ENCODE measurements at regions not wholly inside any gene's neighbourhood (a gene's known extent, or its start where the extent isn't known, plus 50 kb on each side); places are given as distances from the start of the nearest gene placed in this dataset.

GRCh38 chr1:4946343-4946742 lies 291.9 kb downstream of the AJAP1 start:
- Mint-ChIP-seq H3K36me3 (no peaks in the 10 kb centered on the region), H3K27me3 (ENCODE audit: low read depth in 3 of 3) (peaks cover 0 to 5% (median 3%) of the 10 kb centered on the region in 3 donors), H3K27ac (no peak overlapping the region), H3K4me1 (no peaks in the 10 kb centered on the region), H3K4me3 (no peak overlapping the region), H3K9me3 (peaks cover 5 to 18% (median 11%) of the 10 kb centered on the region in 7 donors)
- H4K20me1 ChIP-seq (ENCODE audit: insufficient read depth, low read length), result no peaks in the 10 kb centered on the region
- H3K27ac ChIP-seq (ENCODE audit: low read depth in 1 of 2, low read length in 2 of 2), result no peak overlapping the region
- no peak overlapping the region for H3K9ac ChIP-seq (ENCODE audit: insufficient read depth, low read length, poor library complexity, severe bottlenecking)
- H3K36me3 ChIP-seq (replicated peaks in 1 of 2; ENCODE audit: control insufficient read depth in 1 of 2, insufficient read depth in 2 of 2, low read length in 2 of 2), result no peaks in the 10 kb centered on the region
- TF ChIP-seq CTCF (IDR thresholded peaks at IDR 0.05), result no peak
- H3K4me2 ChIP-seq (replicated peaks; ENCODE audit: extremely low read depth, low read length, poor library complexity, severe bottlenecking), result no peak overlapping the region
- H3K79me2 ChIP-seq (ENCODE audit: insufficient read depth, low read length), result no peaks in the 10 kb centered on the region
- DNase-seq, result no peak
- peaks cover 3 to 12% of the 10 kb centered on the region in 2 donors for H3K9me3 ChIP-seq (replicated peaks in 1 of 2; ENCODE audit: control insufficient read depth in 1 of 2, insufficient read depth in 1 of 2, low read length in 2 of 2)
- H3K4me1 ChIP-seq (ENCODE audit: control insufficient read depth in 1 of 2, insufficient read depth in 2 of 2, low read length in 2 of 2), result no peaks in the 10 kb centered on the region
- H3K27me3 ChIP-seq (ENCODE audit: control insufficient read depth in 2 of 2, insufficient read depth in 2 of 2, low read length in 2 of 2), result no peaks in the 10 kb centered on the region
- 94% methylated on average over 5 of the region's 5 CpGs for WGBS (ENCODE audit: insufficient coverage)
- no peak overlapping the region for H3K4me3 ChIP-seq (replicated peaks in 1 of 3; ENCODE audit: low read depth in 2 of 3, low read length in 3 of 3)
- no peak overlapping the region for H2AFZ ChIP-seq (ENCODE audit: insufficient read depth, low read depth, low read length, poor library complexity, severe bottlenecking)
- intact Hi-C loops (cut with micrococcal nuclease), result no loop called here

- Histone ChIP-seq H3K4me2 (replicated peaks; ENCODE audit: extremely low read depth, low read length, poor library complexity, severe bottlenecking) (no peak overlapping the region), H3K4me3 (replicated peaks in 1 of 3; ENCODE audit: low read depth in 2 of 3, low read length in 3 of 3) (no peak overlapping the region), H3K27ac (ENCODE audit: low read depth in 1 of 2, low read length in 2 of 2) (no peak overlapping the region), H2AFZ (ENCODE audit: insufficient read depth, low read depth, low read length, poor library complexity, severe bottlenecking) (no peak overlapping the region), H3K36me3 (replicated peaks in 1 of 2; ENCODE audit: control insufficient read depth in 1 of 2, insufficient read depth in 2 of 2, low read length in 2 of 2) (no peaks in the 10 kb centered on the region), H3K79me2 (ENCODE audit: insufficient read depth, low read length) (no peaks in the 10 kb centered on the region), H3K9ac (ENCODE audit: insufficient read depth, low read length, poor library complexity, severe bottlenecking) (no peak overlapping the region), H4K20me1 (ENCODE audit: insufficient read depth, low read length) (no peaks in the 10 kb centered on the region), H3K9me3 (replicated peaks in 1 of 2; ENCODE audit: control insufficient read depth in 1 of 2, insufficient read depth in 1 of 2, low read length in 2 of 2) (peaks cover 16 to 26% of the 10 kb centered on the region in 2 donors), H3K4me1 (ENCODE audit: control insufficient read depth in 1 of 2, insufficient read depth in 2 of 2, low read length in 2 of 2) (no peaks in the 10 kb centered on the region), H3K27me3 (ENCODE audit: control insufficient read depth in 2 of 2, insufficient read depth in 2 of 2, low read length in 2 of 2) (no peaks in the 10 kb centered on the region)
- Mint-ChIP-seq H3K9me3 (peaks cover 8 to 27% (median 19%) of the 10 kb centered on the region in 7 donors), H3K36me3 (no peaks in the 10 kb centered on the region), H3K27ac (no peak overlapping the region), H3K4me3 (no peak overlapping the region), H3K27me3 (ENCODE audit: low read depth in 3 of 3) (peaks cover 0 to 3% (median 3%) of the 10 kb centered on the region in 3 donors), H3K4me1 (no peaks in the 10 kb centered on the region)
- intact Hi-C loops (cut with micrococcal nuclease), result no loop called here
- no peak for TF ChIP-seq CTCF (IDR thresholded peaks at IDR 0.05)
- 74% methylated on average over 5 of the region's 9 CpGs for WGBS (ENCODE audit: insufficient coverage)
- DNase-seq, result no peak
Measured at GRCh38 chr1:4944911-4945310, 290.5 kb downstream of the AJAP1 start.
